Lung (tissue), 11 donors: ENCODE measurements at regions not wholly inside any gene's neighbourhood (a gene's known extent, or its start where the extent isn't known, plus 50 kb on each side); places are given as distances from the start of the nearest gene placed in this dataset.

Source experiments
- ATAC-seq: fragments of 200-7000 bp; cut with Tn5 transposase; one replicate; pipeline ENCODE4 v1.9.1; 2020; ENCODE audit warnings: moderate number of reproducible peaks; ENCODE audit not compliant: insufficient read depth, low FRiP score
- DNase-seq, 3 donors: peaks; one replicate each; pipeline ENCODE4 v3.0.0-alpha.2; 2013 to 2017
- H3K27ac ChIP-seq, 2 donors: one replicate each; pipeline ENCODE4 v1.5.1; 2013; ENCODE audit warnings: mild to moderate bottlenecking in 2 of 2, moderate library complexity in 2 of 2, control low read depth in 1 of 2, inconsistent platforms in 1 of 2, low read depth in 1 of 2, low read length in 1 of 2
- H3K27me3 ChIP-seq, 3 donors: one replicate each; pipeline ENCODE4 v1.5.1; 2013; ENCODE audit warnings: low read length in 2 of 3; ENCODE audit not compliant: control insufficient read depth in 3 of 3, insufficient read depth in 3 of 3
- H3K36me3 ChIP-seq, 4 donors: one replicate each; pipeline ENCODE4 v1.5.1; 2013; ENCODE audit warnings: low read length in 4 of 4, mild to moderate bottlenecking in 1 of 4, moderate library complexity in 1 of 4; ENCODE audit not compliant: control insufficient read depth in 4 of 4, insufficient read depth in 4 of 4
- H3K4me1 ChIP-seq, 5 donors: one replicate each; pipeline ENCODE4 v1.5.1; 2013; ENCODE audit warnings: low read length in 5 of 5, mild to moderate bottlenecking in 2 of 5, moderate library complexity in 1 of 5; ENCODE audit not compliant: control insufficient read depth in 5 of 5, insufficient read depth in 5 of 5
- H3K4me3 ChIP-seq: one replicate; pipeline ENCODE4 v1.5.1; 2013; ENCODE audit warnings: mild to moderate bottlenecking, control low read depth, moderate library complexity
- H3K9ac ChIP-seq, 2 donors: one replicate each; pipeline ENCODE4 v1.5.1; 2013; ENCODE audit warnings: low read length in 2 of 2, control low read depth in 1 of 2; ENCODE audit not compliant: insufficient read depth in 1 of 2
- H3K9me3 ChIP-seq, 4 donors: one replicate each; pipeline ENCODE4 v1.5.1; 2013; ENCODE audit warnings: low read length in 3 of 4, mild to moderate bottlenecking in 1 of 4, moderate library complexity in 1 of 4; ENCODE audit not compliant: control insufficient read depth in 4 of 4, insufficient read depth in 3 of 4
- CTCF ChIP-seq: IDR thresholded peaks from 2 replicates; pipeline ENCODE4 v1.5.1; 2012; ENCODE audit warnings: mild to moderate bottlenecking; ENCODE audit errors: control extremely low read depth, extremely low read depth
- WGBS, 2 donors: extraction: QIAGEN DNeasy Blood & Tissue Kit; methylation state at CpG; one replicate each; pipeline ENCODE4 v1.1.7; 2013; 5-methylcytosine and 5-hydroxymethylcytosine counted together
- donor health status: control.
- donor health status: control.
- donor health status: Bipolar disorder and iron deficiency.
- donor health status: healthy.
- donor health status: DM: yes; HTN: yes; CAD: no.

GRCh38 chrX:110472265-110472664 lies 113.6 kb downstream of the RTL9 start:
- ATAC-seq = no peak
- Histone ChIP-seq H3K27ac (no peak overlapping the region), H3K4me1 (no peaks in the 10 kb centered on the region), H3K27me3 (peaks cover 0 to 21% (median 11%) of the 10 kb centered on the region in 3 donors), H3K36me3 (no peaks in the 10 kb centered on the region), H3K9me3 (no peaks in the 10 kb centered on the region), H3K4me3 (no peak overlapping the region), H3K9ac (no peak overlapping the region)
- no peak for TF ChIP-seq CTCF
- 89 to 92% methylated on average over 3 of the region's 3 CpGs for WGBS, 2 donors
- DNase-seq = no peak

- ATAC-seq = no peak
- Histone ChIP-seq H3K27me3 (peaks cover 0 to 38% (median 11%) of the 10 kb centered on the region in 3 donors), H3K9ac (no peak overlapping the region), H3K9me3 (peaks cover 0 to 2% (median 0%) of the 10 kb centered on the region in 4 donors), H3K4me3 (no peak overlapping the region), H3K4me1 (no peaks in the 10 kb centered on the region), H3K27ac (no peak overlapping the region), H3K36me3 (no peaks in the 10 kb centered on the region)
- TF ChIP-seq CTCF = no peak
- WGBS, 2 donors = 71 to 91% methylated on average over 5 of the region's 5 CpGs
- DNase-seq = no peak
These were observed 119.1 kb downstream of the RTL9 start for GRCh38 chrX:110477593-110478228.

DNA sequence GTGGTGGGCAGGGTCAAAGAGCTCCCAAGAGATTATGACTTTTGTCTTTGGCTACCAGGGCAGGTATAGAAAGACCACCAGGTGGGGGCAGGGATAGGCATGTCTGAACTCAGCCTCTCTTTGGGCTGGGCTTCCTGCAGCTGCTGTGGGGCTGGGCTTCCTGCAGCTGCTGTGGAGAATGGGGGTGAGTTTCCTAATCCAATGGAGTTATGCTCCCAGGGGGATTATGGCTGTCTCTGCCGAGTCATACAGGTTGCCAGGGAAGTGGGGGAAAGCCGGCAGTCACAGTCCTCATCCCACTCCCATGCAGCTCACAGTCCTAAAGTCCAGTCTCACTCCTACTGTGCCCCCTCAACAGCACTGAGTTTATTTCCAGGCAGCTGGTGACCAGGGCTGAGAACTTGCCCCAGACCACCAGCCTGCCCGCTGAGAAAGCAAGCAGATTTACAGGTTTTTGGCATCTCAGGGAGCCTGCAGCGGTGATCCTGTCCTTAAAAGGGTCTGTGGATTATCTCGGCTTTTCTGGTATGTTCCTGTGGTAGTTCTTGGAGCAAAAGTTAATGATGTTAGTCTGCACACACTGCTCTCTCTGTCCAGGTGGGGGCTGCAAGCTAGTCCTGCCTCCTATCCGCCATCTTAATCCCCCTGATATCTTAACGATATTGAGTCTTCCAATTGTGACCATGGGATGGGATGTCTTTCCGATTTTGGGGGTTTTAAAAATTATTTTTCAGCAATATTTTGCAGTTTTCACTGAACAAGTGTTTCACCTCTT lies 133.4 kb downstream of the RTL9 start:
- WGBS, 2 donors = 75 to 90% methylated on average over 8 of the region's 8 CpGs
- Histone ChIP-seq H3K9ac (no peak overlapping the region), H3K27ac (no peak overlapping the region)

More for the DNA sequence above, 133.4 kb downstream of the RTL9 start:
- H3K27me3 ChIP-seq = peaks cover 0 to 13% (median 6%) of the 10 kb centered on the region in 3 donors
- H3K9me3 ChIP-seq = peaks cover 0 to 2% (median 0%) of the 10 kb centered on the region in 4 donors
- DNase-seq (no peak), ATAC-seq (no peak)
- no peak overlapping the region for H3K4me3 ChIP-seq
- no peaks in the 10 kb centered on the region for H3K36me3 ChIP-seq
- H3K4me1 ChIP-seq = no peaks in the 10 kb centered on the region
- TF ChIP-seq CTCF = no peak
